ENCODE measurements at regions not wholly inside any gene's neighbourhood (a gene's known extent, or its start where the extent isn't known, plus 50 kb on each side); places are given as distances from the start of the nearest gene placed in this dataset.

GRCh38 chr3:87982421-87982820, 76.4 kb downstream of the CGGBP1 start:
- no peaks in the 10 kb centered on the region for H3K79me2 ChIP-seq (replicated peaks; ENCODE audit: insufficient read depth, low read length)
- no peaks in the 10 kb centered on the region for H3F3A ChIP-seq (ENCODE audit: insufficient read depth, low read length, poor library complexity, severe bottlenecking)
- TF ChIP-seq POLR2AphosphoS5 (IDR thresholded peaks at IDR 0.05) (no peak), SMC3 (conservative IDR thresholded peaks at IDR 0.05; ENCODE audit: poor library complexity) (no peak), EP300 (conservative IDR thresholded peaks at IDR 0.05; ENCODE audit: poor library complexity, severe bottlenecking) (no peak), TAF1 (IDR thresholded peaks at IDR 0.05; ENCODE audit: low read depth) (no peak), EZH2 (IDR thresholded peaks at IDR 0.05; ENCODE audit: borderline replicate concordance, insufficient read depth, low read length, poor library complexity, severe bottlenecking) (no peak), RAD21 (conservative IDR thresholded peaks at IDR 0.05) (no peak), MXI1 (conservative IDR thresholded peaks at IDR 0.05; ENCODE audit: poor library complexity, severe bottlenecking) (no peak)
- TF ChIP-seq, protein P1, sequence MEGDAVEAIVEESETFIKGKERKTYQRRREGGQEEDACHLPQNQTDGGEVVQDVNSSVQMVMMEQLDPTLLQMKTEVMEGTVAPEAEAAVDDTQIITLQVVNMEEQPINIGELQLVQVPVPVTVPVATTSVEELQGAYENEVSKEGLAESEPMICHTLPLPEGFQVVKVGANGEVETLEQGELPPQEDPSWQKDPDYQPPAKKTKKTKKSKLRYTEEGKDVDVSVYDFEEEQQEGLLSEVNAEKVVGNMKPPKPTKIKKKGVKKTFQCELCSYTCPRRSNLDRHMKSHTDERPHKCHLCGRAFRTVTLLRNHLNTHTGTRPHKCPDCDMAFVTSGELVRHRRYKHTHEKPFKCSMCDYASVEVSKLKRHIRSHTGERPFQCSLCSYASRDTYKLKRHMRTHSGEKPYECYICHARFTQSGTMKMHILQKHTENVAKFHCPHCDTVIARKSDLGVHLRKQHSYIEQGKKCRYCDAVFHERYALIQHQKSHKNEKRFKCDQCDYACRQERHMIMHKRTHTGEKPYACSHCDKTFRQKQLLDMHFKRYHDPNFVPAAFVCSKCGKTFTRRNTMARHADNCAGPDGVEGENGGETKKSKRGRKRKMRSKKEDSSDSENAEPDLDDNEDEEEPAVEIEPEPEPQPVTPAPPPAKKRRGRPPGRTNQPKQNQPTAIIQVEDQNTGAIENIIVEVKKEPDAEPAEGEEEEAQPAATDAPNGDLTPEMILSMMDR (IDR thresholded peaks at IDR 0.05; ENCODE audit: poor library complexity, severe bottlenecking): no peak
- TF ChIP-seq, protein P2, sequence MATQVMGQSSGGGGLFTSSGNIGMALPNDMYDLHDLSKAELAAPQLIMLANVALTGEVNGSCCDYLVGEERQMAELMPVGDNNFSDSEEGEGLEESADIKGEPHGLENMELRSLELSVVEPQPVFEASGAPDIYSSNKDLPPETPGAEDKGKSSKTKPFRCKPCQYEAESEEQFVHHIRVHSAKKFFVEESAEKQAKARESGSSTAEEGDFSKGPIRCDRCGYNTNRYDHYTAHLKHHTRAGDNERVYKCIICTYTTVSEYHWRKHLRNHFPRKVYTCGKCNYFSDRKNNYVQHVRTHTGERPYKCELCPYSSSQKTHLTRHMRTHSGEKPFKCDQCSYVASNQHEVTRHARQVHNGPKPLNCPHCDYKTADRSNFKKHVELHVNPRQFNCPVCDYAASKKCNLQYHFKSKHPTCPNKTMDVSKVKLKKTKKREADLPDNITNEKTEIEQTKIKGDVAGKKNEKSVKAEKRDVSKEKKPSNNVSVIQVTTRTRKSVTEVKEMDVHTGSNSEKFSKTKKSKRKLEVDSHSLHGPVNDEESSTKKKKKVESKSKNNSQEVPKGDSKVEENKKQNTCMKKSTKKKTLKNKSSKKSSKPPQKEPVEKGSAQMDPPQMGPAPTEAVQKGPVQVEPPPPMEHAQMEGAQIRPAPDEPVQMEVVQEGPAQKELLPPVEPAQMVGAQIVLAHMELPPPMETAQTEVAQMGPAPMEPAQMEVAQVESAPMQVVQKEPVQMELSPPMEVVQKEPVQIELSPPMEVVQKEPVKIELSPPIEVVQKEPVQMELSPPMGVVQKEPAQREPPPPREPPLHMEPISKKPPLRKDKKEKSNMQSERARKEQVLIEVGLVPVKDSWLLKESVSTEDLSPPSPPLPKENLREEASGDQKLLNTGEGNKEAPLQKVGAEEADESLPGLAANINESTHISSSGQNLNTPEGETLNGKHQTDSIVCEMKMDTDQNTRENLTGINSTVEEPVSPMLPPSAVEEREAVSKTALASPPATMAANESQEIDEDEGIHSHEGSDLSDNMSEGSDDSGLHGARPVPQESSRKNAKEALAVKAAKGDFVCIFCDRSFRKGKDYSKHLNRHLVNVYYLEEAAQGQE (IDR thresholded peaks at IDR 0.05; ENCODE audit: borderline replicate concordance): no peak
- H3K9ac ChIP-seq (ENCODE audit: low read length): no peak overlapping the region
- H4K20me1 ChIP-seq (ENCODE audit: insufficient read depth): no peaks in the 10 kb centered on the region
- H3K9me3 ChIP-seq (ENCODE audit: low read length): no peaks in the 10 kb centered on the region
- H3K27ac ChIP-seq (ENCODE audit: low read length): no peak overlapping the region
- H3K4me3 ChIP-seq (ENCODE audit: low read length): no peak overlapping the region
- H3K36me3 ChIP-seq (ENCODE audit: insufficient read depth, low read length): no peaks in the 10 kb centered on the region
- H3K9me2 ChIP-seq (ENCODE audit: insufficient read depth, low read length): no peaks in the 10 kb centered on the region
- no peak overlapping the region for H3K4me2 ChIP-seq (ENCODE audit: low read length)
- no peaks in the 10 kb centered on the region for H3K27me3 ChIP-seq (ENCODE audit: insufficient read depth, low read depth, low read length)
- no peak overlapping the region for H2AFZ ChIP-seq (ENCODE audit: low read depth, low read length)

GRCh38 chr3:87979527-87979926, 79.3 kb downstream of the CGGBP1 start:
- no peaks in the 10 kb centered on the region for H4K20me1 ChIP-seq (ENCODE audit: insufficient read depth)

More at GRCh38 chr3:87979527-87979926, 79.3 kb downstream of the CGGBP1 start:
- no peak overlapping the region for H3K27ac ChIP-seq (ENCODE audit: low read length)
- no peaks in the 10 kb centered on the region for H3K27me3 ChIP-seq (ENCODE audit: insufficient read depth, low read depth, low read length)
- H3F3A ChIP-seq (ENCODE audit: insufficient read depth, low read length, poor library complexity, severe bottlenecking): no peaks in the 10 kb centered on the region
- no peak overlapping the region for H2AFZ ChIP-seq (ENCODE audit: low read depth, low read length)
- no peaks in the 10 kb centered on the region for H3K36me3 ChIP-seq (ENCODE audit: insufficient read depth, low read length)
- H3K9me3 ChIP-seq (ENCODE audit: low read length): no peaks in the 10 kb centered on the region
- no peak overlapping the region for H3K4me2 ChIP-seq (ENCODE audit: low read length)
- H3K9ac ChIP-seq (ENCODE audit: low read length): no peak overlapping the region
- TF ChIP-seq POLR2AphosphoS5 (IDR thresholded peaks at IDR 0.05) (no peak), EZH2 (IDR thresholded peaks at IDR 0.05; ENCODE audit: borderline replicate concordance, insufficient read depth, low read length, poor library complexity, severe bottlenecking) (no peak), RAD21 (conservative IDR thresholded peaks at IDR 0.05) (no peak), SMC3 (conservative IDR thresholded peaks at IDR 0.05; ENCODE audit: poor library complexity) (no peak), MXI1 (conservative IDR thresholded peaks at IDR 0.05; ENCODE audit: poor library complexity, severe bottlenecking) (no peak), TAF1 (IDR thresholded peaks at IDR 0.05; ENCODE audit: low read depth) (no peak), EP300 (conservative IDR thresholded peaks at IDR 0.05; ENCODE audit: poor library complexity, severe bottlenecking) (no peak)
- TF ChIP-seq, protein P2 (IDR thresholded peaks at IDR 0.05; ENCODE audit: borderline replicate concordance): no peak
- TF ChIP-seq, protein P1 (IDR thresholded peaks at IDR 0.05; ENCODE audit: poor library complexity, severe bottlenecking): no peak
- no peaks in the 10 kb centered on the region for H3K9me2 ChIP-seq (ENCODE audit: insufficient read depth, low read length)
- no peak overlapping the region for H3K4me3 ChIP-seq (ENCODE audit: low read length)
- H3K79me2 ChIP-seq (replicated peaks; ENCODE audit: insufficient read depth, low read length): no peaks in the 10 kb centered on the region

All from neural cell (in vitro differentiated cells).